ENCODE measurements at regions not wholly inside any gene's neighbourhood (a gene's known extent, or its start where the extent isn't known, plus 50 kb on each side); places are given as distances from the start of the nearest gene placed in this dataset.

- TF ChIP-seq CTCF (IDR thresholded peaks at IDR 0.05) = no peak
- no peak for TF ChIP-seq POLR2A (IDR thresholded peaks at IDR 0.05)
Observed at GRCh38 chr3:80592792-80593191, 825.0 kb upstream of the ROBO1 start.
